Heart right ventricle (tissue), 16 donors: ENCODE measurements at regions not wholly inside any gene's neighbourhood (a gene's known extent, or its start where the extent isn't known, plus 50 kb on each side); places are given as distances from the start of the nearest gene placed in this dataset.

ENCODE experiments used
- ATAC-seq, 8 donors: fragments of 200-7000 bp; cut with Tn5 transposase; one replicate each; pipeline ENCODE4 v1.9.1; 2020; ENCODE audit warnings: mild to moderate bottlenecking in 8 of 8, moderate library complexity in 8 of 8, moderate number of reproducible peaks in 1 of 8
- DNase-seq, 2 donors: peaks; one replicate each; pipeline ENCODE4 v3.0.0-alpha.2; 2020
- H3K27ac ChIP-seq, 10 donors: fragments of 200-600 bp; sonication (generic) in 2 of 10; one replicate each; pipeline versions ENCODE4 v1.5.0 to v1.8.0; 2020 to 2022; ENCODE audit warnings: mild to moderate bottlenecking in 3 of 10
- H3K27me3 ChIP-seq, 7 donors: fragments of 200-600 bp; one replicate each; pipeline ENCODE4 v1.8.0; 2021 to 2022; ENCODE audit warnings: mild to moderate bottlenecking in 2 of 7
- H3K36me3 ChIP-seq, 9 donors: fragments of 200-600 bp; sonication (generic) in 1 of 9; one replicate each; pipeline versions ENCODE4 v1.5.0 to v1.8.0; 2020 to 2022; ENCODE audit warnings: mild to moderate bottlenecking in 2 of 9
- H3K4me1 ChIP-seq, 9 donors: fragments of 200-600 bp; sonication (generic) in 1 of 9; one replicate each; pipeline versions ENCODE4 v1.5.0 to v1.8.0; 2020 to 2022; ENCODE audit warnings: mild to moderate bottlenecking in 4 of 9
- H3K4me3 ChIP-seq, 10 donors: fragments of 200-600 bp; sonication (generic) in 2 of 10; one replicate each; pipeline versions ENCODE4 v1.5.0 to v1.8.0; 2020 to 2022; ENCODE audit warnings: mild to moderate bottlenecking in 7 of 10, moderate library complexity in 2 of 10
- H3K9me3 ChIP-seq, 11 donors: fragments of 200-600 bp in 10 of 11; sonication (generic) in 2 of 11; one replicate each; pipeline versions ENCODE4 v1.5.0 to v1.8.0; 2013 to 2022; ENCODE audit warnings: mild to moderate bottlenecking in 2 of 11, control low read depth in 1 of 11, moderate library complexity in 1 of 11
- WGBS, 2 donors: extraction: QIAGEN DNeasy Blood & Tissue Kit; methylation state at CpG; one replicate each; pipeline ENCODE4 v1.1.7; 2013; ENCODE audit warnings: inconsistent platforms in 1 of 2; 5-methylcytosine and 5-hydroxymethylcytosine counted together
- intact Hi-C, 10 donors: fragments of 100-400 bp; cut with DNase I; formaldehyde crosslinking; loops; one replicate each; pipeline versions ENCODE4 v1.11.1 to v1.14.2; 2022
- TF ChIP-seq, protein P1 (sequence below), 9 donors: fragments of 200-600 bp; sonication (generic) in 2 of 9; IDR thresholded peaks; one replicate each; pipeline versions ENCODE4 v1.5.0 to v1.8.0; 2021 to 2022; ENCODE audit warnings: antibody characterized with exemption in 9 of 9, mild to moderate bottlenecking in 5 of 9, moderate library complexity in 1 of 9
- donor health status: Arrhythmogenic right ventricular cardiomyopathy.
- donor health status: ischemic (EF 13 %, LVEDD 7.1; RV severe dilation, severe dysfunction).
- donor health status: healthy with polysubstance abuse.
- donor health status: DM: no; HTN: yes; CAD: no.
- donor health status: DM: no; HTN: no; CAD: no.
- donor health status: ischemic (EF 25% LVEDD 6.9; RV normal size, moderate dysfunction).
- donor health status: ischemic (EF 25% LVEDD 5.7; RV mildly dilated, moderate dysfunction).
- donor health status: healthy.
- donor health status: DM: yes; HTN: yes; CAD: no.
- donor health status: Ischemic cardiomyopathy.
- donor health status: ischemic (EF 35%, LVEDD 5.7; RV mildly dilated, moderate dysfunction).
- donor health status: nonischemic (EF 11% LVEDD 7.7; RV severe dilation, severe dysfunction).
- donor health status: DM: yes; HTN: yes; CAD: no.
- donor health status: PGD.
- donor health status: ischemic (EF 29% LVEDD 5.4; RV normal size, mild dysfunction).
- donor health status: nonischemic (EF 23%, LVEDD 6.1; RV moderate dilation, normal function).

DNA sequence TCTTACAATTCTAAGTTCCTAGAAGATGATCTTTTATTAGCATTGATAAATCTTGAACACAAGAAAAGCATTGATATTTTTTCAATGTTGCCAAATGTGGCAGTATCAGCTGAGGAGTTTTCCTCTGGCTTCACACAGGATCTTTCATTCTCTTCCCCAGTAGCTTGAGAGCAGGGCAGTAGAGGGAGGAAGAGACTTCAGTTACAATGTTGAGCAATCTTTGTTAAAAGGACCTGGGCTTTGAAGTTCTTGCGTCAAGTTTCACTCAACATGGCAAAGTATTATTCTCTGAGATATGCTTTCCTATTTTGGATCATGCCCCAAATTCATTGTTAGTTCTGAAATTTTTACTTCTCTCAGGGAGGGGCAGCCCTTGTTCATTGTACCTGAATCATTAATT lies 238.0 kb downstream of the COL12A1 start:
- no peak for DNase-seq
- TF ChIP-seq, protein P1, sequence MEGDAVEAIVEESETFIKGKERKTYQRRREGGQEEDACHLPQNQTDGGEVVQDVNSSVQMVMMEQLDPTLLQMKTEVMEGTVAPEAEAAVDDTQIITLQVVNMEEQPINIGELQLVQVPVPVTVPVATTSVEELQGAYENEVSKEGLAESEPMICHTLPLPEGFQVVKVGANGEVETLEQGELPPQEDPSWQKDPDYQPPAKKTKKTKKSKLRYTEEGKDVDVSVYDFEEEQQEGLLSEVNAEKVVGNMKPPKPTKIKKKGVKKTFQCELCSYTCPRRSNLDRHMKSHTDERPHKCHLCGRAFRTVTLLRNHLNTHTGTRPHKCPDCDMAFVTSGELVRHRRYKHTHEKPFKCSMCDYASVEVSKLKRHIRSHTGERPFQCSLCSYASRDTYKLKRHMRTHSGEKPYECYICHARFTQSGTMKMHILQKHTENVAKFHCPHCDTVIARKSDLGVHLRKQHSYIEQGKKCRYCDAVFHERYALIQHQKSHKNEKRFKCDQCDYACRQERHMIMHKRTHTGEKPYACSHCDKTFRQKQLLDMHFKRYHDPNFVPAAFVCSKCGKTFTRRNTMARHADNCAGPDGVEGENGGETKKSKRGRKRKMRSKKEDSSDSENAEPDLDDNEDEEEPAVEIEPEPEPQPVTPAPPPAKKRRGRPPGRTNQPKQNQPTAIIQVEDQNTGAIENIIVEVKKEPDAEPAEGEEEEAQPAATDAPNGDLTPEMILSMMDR (IDR thresholded peaks at IDR 0.05), result no peak
- intact Hi-C loops, result no loop called here
- H3K27ac ChIP-seq, result no peak overlapping the region
- WGBS, 2 donors, result 94% methylated on average over 1 of the region's 1 CpG
- no peak overlapping the region for H3K4me3 ChIP-seq
- peaks cover 0 to 41% (median 18%) of the 10 kb centered on the region in 11 donors for H3K9me3 ChIP-seq
- no peak for ATAC-seq
- no peaks in the 10 kb centered on the region for H3K27me3 ChIP-seq
- no peaks in the 10 kb centered on the region for H3K4me1 ChIP-seq
- H3K36me3 ChIP-seq, result no peaks in the 10 kb centered on the region

DNA sequence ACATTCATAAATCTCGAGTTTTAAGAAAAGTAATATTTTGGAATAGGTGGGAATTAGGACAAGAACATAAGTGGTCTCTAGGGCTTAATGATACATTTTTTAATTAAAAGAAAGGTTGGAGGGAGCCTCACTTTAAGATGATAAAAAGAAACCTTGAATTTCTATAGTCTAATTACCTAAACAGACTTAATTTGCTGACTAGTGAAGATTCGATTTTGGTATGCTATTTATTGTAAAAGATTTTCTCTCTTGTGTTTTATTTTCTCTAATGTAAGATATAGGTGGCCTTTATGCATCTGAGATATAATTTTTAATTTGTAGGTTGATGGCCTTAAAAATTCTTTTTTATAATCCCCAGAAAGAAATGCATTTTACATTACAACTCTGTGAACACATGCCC lies 239.1 kb downstream of the COL12A1 start:
- TF ChIP-seq, protein P1 (IDR thresholded peaks at IDR 0.05), result no peak
- no peak for ATAC-seq
- no peak overlapping the region for H3K27ac ChIP-seq
- 84 to 87% methylated on average over 2 of the region's 2 CpGs for WGBS, 2 donors
- H3K9me3 ChIP-seq, result peaks cover 0 to 42% (median 18%) of the 10 kb centered on the region in 11 donors
- no peaks in the 10 kb centered on the region for H3K27me3 ChIP-seq
- no peak overlapping the region for H3K4me3 ChIP-seq
- H3K4me1 ChIP-seq, result no peaks in the 10 kb centered on the region
- no peak for DNase-seq
- intact Hi-C loops, result no loop called here
- H3K36me3 ChIP-seq, result no peaks in the 10 kb centered on the region

DNA sequence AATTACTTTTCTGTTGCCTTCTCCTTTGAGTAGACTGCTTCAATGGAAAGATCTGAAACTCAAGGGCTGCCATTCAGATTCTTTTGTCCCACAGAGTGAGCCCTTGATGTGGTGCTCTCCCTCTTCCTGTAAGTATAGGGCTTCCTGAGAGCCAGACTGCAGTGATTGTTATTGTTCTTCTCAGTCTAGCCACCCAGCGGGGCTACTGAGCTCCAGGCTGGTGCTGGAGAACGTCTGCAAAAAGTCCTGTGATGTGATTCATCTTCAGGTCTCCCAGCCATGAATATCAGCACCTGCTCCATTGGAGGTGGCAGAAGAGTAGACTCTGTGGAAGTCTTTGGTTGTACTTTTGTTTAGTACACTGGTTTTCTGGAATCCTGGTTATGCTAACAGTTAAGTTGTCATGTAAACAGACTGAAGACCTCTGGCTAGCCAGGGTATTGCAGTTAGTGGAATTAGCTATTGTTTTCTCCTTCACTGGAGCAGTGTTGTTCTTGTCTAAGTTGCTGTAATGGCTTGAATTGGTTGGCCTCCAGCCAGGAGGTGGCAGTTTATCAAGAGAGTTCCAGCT lies 240.9 kb downstream of the COL12A1 start:
- WGBS, 2 donors, result 73 to 74% methylated on average over 2 of the region's 2 CpGs
- H3K9me3 ChIP-seq, result peaks cover 0 to 42% (median 18%) of the 10 kb centered on the region in 11 donors
- ATAC-seq (no peak), DNase-seq (no peak)
- H3K27me3 ChIP-seq, result no peaks in the 10 kb centered on the region
- H3K4me3 ChIP-seq, result no peak overlapping the region
- H3K36me3 ChIP-seq, result no peaks in the 10 kb centered on the region
- no peaks in the 10 kb centered on the region for H3K4me1 ChIP-seq
- intact Hi-C loops, result no loop called here
- TF ChIP-seq, protein P1 (IDR thresholded peaks at IDR 0.05), result no peak
- H3K27ac ChIP-seq, result no peak overlapping the region

DNA sequence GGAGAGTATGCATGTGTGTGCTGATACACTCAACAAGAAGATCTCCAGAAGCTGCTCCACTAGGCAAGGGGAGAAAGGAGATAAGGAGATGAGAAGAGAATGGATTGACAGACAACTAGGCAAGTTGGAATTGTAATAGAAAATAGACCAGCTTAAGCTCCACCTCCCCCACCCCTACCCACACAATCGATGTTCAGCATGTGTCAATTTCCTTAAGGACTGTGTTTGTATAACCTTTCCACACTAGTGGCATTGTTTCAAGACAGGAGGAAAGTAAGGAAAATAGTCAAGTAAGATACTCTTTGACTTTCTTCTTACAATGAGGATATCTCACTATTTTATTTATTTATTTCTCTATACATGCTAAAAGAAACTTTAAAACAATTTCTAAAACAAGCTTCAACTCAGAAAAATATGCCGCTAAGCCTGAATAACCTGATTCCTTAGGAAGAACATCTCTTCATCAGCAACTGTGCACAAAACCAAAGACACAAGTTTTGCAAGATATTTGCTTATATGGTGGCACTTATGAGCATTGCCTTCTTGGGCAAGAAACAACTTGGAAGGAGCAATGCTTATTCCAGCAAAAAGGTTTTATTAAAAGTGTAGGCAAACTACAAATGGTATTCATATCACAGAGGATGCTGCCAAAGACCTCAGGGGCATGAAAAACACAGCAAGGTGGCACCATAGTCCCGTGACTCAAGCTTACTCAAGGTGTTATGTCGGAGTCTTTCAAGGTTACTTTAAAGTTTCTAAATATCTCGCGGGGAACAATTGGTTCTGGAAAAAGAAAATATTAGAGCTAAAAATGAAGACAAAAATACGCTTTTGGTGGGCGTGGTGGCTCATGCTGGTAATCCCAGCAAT lies 249.1 kb downstream of the COL12A1 start:
- H3K27me3 ChIP-seq, result no peaks in the 10 kb centered on the region
- intact Hi-C loops, result no loop called here
- H3K36me3 ChIP-seq, result no peaks in the 10 kb centered on the region
- DNase-seq (no peak), ATAC-seq (no peak)
- no peak overlapping the region for H3K27ac ChIP-seq
- H3K4me1 ChIP-seq, result no peaks in the 10 kb centered on the region
- H3K9me3 ChIP-seq, result peaks cover 0 to 27% (median 9%) of the 10 kb centered on the region in 11 donors
- no peak overlapping the region for H3K4me3 ChIP-seq
- TF ChIP-seq, protein P1 (IDR thresholded peaks at IDR 0.05), result no peak
- 84 to 88% methylated on average over 8 of the region's 8 CpGs for WGBS, 2 donors
